ENCODE measurements at regions not wholly inside any gene's neighbourhood (a gene's known extent, or its start where the extent isn't known, plus 50 kb on each side); places are given as distances from the start of the nearest gene placed in this dataset.

- DNase-seq (ENCODE audit: low read depth in 2 of 2) = no peak
- no peak overlapping the region for H3K4me3 ChIP-seq (replicated peaks in 1 of 2; ENCODE audit: low read depth in 2 of 2, low read length in 2 of 2)
- no peak for TF ChIP-seq CTCF (IDR thresholded peaks at IDR 0.05; ENCODE audit: low read depth, low read length)
Observed at GRCh38 chr3:103057003-103057402, 622.2 kb downstream of the ZPLD1 start.

GRCh38 chr3:103057487-103057886 is 622.7 kb downstream of the ZPLD1 start:
- no peak overlapping the region for H3K4me3 ChIP-seq (replicated peaks in 1 of 2; ENCODE audit: low read depth in 2 of 2, low read length in 2 of 2)
- TF ChIP-seq CTCF (IDR thresholded peaks at IDR 0.05; ENCODE audit: low read depth, low read length) = no peak
- DNase-seq (ENCODE audit: low read depth in 2 of 2) = no peak

GRCh38 chr3:103059432-103059831 is 624.6 kb downstream of the ZPLD1 start:
- no peak for DNase-seq (ENCODE audit: low read depth in 2 of 2)
- TF ChIP-seq CTCF (IDR thresholded peaks at IDR 0.05; ENCODE audit: low read depth, low read length) = no peak

GRCh38 chr3:103060242-103060641 is 625.4 kb downstream of the ZPLD1 start:
- DNase-seq (ENCODE audit: low read depth in 2 of 2) = no peak
- no peak for TF ChIP-seq CTCF (IDR thresholded peaks at IDR 0.05; ENCODE audit: low read depth, low read length)
- no peak overlapping the region for H3K4me3 ChIP-seq (replicated peaks in 1 of 2; ENCODE audit: low read depth in 2 of 2, low read length in 2 of 2)

More at GRCh38 chr3:103059432-103059831, 624.6 kb downstream of the ZPLD1 start:
- H3K4me3 ChIP-seq (replicated peaks in 1 of 2; ENCODE audit: low read depth in 2 of 2, low read length in 2 of 2) = no peak overlapping the region

- TF ChIP-seq CTCF (IDR thresholded peaks at IDR 0.05; ENCODE audit: low read depth, low read length) = no peak
- no peak overlapping the region for H3K4me3 ChIP-seq (replicated peaks in 1 of 2; ENCODE audit: low read depth in 2 of 2, low read length in 2 of 2)
- no peak for DNase-seq (ENCODE audit: low read depth in 2 of 2)
Observed at GRCh38 chr3:103067963-103068362, 633.1 kb downstream of the ZPLD1 start.

DNA sequence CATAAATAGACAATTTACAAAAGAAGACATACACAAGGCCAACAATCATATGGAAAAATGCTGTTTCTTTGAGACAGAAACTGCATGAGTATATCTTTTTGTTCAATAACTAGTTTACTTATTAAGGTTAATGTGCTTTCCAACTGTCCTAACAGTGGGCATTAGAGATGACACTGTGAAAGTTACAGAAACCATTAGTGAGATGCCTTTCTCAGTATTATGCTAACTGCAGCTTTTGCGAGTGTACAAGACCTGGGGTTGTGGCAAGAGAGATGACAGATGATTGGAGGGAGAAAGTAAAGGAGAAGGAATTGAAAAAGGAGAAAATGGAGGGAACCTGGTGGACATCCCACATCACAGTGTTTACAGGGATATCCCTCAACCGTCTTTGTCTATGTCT is 640.5 kb downstream of the ZPLD1 start:
- no peak for DNase-seq (ENCODE audit: low read depth in 2 of 2)
- H3K4me3 ChIP-seq (replicated peaks in 1 of 2; ENCODE audit: low read depth in 2 of 2, low read length in 2 of 2) = no peak overlapping the region
- no peak for TF ChIP-seq CTCF (IDR thresholded peaks at IDR 0.05; ENCODE audit: low read depth, low read length)

- no peak for TF ChIP-seq CTCF (IDR thresholded peaks at IDR 0.05; ENCODE audit: low read depth, low read length)
- no peak for DNase-seq (ENCODE audit: low read depth in 2 of 2)
Observed at GRCh38 chr3:103077910-103078309, 643.1 kb downstream of the ZPLD1 start.

More at GRCh38 chr3:103077910-103078309, 643.1 kb downstream of the ZPLD1 start:
- H3K4me3 ChIP-seq (replicated peaks in 1 of 2; ENCODE audit: low read depth in 2 of 2, low read length in 2 of 2) = no peak overlapping the region
